Smooth muscle cell of the brain vasculature (primary cell): ENCODE measurements at regions not wholly inside any gene's neighbourhood (a gene's known extent, or its start where the extent isn't known, plus 50 kb on each side); places are given as distances from the start of the nearest gene placed in this dataset.
"Not testable (repeated sequence)": the region's sequence is repeated elsewhere in the genome, so short reads cannot be mapped to it uniquely, and the experiment has no call there.

Source experiments
- DNase-seq: peaks from one replicate; pipeline ENCODE4 v3.0.0-alpha.2; 2012; ENCODE audit warnings: low read depth, low spot score

- no peak for DNase-seq
Measured at GRCh38 chr5:127213231-127213630, 77.4 kb upstream of the MEGF10 start.

DNA sequence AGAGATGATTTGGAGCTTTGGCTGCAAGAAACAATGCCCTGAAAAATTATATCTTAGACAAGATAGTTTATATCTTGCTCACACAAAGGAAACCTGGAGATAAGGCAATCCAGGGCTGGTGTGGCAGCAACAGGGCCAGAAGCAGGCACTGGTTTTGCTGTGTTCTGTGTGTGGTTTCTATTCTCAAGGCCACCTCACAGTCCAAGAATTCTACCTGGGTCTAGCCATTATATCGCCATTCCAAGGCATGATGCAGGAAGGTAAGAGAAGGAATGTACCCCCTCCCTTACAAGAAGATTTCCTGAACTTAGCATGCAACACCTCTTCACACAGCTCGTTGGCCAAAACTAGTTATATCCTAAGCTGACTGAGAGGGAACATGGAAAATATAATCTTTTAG is 74.5 kb upstream of the MEGF10 start:
- no peak for DNase-seq

DNA sequence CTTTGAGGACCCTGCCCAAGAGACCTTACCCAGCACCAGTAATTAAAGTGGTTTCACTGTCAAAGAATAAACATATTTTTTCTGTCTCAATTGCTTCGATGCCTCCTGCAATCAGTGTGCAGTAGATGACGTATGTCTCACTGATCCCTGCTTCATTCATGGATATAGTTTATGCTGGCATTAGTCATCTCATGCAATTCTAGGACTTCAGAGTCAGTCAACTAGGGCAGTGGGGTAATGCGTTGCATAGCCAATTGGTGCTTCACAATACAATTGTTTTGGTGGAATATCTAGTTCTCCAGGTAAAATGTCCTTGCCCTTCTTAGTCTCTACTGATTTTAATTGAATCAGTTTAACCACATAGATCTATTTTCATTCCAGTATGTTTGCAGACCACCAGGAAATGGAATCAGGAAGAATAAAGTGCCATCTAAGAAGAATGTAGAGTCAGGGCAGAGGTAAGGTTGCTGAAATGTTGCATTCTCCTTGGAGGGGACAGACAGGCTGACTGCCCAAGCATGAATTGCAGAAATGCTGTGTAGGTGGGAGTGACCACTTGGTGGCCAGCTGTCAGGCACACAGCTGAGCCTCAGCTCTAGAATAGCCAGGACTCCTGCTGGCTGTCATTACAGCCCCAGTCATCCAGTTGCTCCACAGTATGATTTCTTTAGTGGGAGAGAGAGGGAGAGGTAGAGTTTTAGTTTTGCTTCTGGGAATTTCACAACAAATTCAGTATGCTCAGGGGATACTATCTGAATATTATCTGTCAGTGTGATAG is 73.5 kb upstream of the MEGF10 start:
- no peak for DNase-seq

- not testable (repeated sequence) for DNase-seq
Measured at GRCh38 chr5:127221936-127222335, 68.7 kb upstream of the MEGF10 start.

GRCh38 chr5:127222571-127223156 is 67.9 kb upstream of the MEGF10 start:
- not testable (repeated sequence) for DNase-seq

- no peak for DNase-seq
Measured at GRCh38 chr5:127223256-127223974, 67.2 kb upstream of the MEGF10 start.

DNA sequence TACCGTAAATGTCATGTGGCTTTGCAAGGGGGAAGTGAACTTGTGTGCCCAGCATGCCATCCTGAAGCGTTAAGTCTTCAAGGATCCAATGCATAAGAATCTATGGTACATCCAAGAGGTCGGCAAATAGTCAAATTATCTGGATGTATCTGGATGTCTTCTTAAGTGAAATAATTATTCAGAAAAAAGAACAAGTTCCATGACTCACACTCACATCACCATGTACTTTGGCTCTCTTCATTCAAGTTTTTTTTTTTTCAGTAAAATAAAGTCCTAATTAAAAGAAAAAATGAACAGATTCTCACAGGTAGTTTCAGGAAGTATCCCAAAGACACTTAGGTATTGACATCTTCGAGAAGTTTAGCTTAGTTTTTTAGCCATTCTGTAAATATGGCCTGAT is 62.7 kb upstream of the MEGF10 start:
- no peak for DNase-seq

DNA sequence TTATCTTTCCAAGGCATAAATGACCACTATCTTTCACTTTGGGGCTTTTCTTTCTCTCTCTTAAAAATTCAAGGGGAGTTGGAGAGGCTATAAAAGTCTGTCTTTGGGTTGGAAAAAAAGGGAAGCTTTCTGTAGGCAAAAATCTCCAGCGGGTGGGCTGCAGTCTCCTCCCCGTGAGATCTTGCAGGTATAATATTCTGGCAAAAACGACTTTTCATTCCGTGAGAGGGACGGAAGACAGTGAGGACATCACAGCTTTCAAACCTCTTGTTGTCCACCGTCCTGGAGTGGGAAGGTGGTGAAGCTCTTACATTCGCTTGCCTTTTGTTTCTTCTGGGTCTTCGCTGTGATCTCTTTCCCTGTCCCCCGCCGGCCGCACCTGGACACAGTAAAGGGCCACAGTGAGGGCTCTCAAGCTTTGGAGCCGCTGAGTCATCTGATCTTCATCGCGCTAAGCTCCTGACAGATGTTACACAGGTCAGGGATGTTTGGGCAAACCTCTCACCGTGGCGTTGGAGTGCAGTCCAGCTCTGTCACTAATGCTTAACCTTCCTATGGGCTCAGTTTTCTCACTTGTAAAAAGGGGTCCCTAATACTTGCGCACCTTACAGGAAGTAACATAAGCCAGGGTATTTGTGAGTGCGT is 61.9 kb upstream of the MEGF10 start:
- no peak for DNase-seq

- DNase-seq, result no peak
Measured at GRCh38 chr5:127229185-127229889, 61.3 kb upstream of the MEGF10 start.

DNA sequence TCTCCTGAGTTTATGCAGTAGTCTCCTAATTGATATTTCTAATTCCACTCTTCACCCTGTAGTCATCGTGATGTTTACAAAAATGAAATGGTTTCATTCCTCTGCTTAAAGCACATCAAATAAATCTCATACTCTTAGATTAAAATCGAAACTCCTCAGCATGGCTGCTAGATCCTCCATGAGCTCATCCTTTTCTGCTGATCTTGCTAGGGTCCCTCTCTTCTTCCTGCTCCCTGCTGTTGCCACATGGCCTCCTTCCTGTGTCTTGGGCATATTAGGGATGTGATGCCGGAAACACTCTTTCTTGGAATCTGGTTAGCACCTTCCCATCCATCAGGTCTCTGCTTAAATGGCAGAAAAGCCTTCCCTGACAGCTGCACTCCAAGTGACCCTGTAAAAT is 59.5 kb upstream of the MEGF10 start:
- DNase-seq, result no peak

DNA sequence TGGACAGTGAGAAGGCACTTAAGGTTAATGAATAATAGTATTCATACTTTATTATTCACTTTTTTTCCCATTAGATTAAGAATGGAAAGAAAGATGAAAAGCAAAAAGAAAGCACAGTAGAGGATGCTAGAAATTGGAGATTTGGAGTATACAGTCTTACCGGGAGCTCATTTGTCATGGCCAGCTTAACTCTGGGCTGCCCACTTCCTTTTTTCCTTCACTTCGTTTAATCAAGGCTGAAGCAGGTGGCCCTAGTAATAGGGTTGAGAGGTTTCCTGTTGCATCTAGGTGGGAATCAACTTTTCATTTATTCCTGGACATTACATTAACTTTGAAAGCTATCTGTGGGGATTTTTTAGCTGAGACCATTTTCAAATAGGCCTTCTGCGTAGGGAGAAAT is 57.0 kb upstream of the MEGF10 start:
- no peak for DNase-seq

- DNase-seq, result no peak
Measured at GRCh38 chr5:127235136-127235535, 55.5 kb upstream of the MEGF10 start.

- DNase-seq, result no peak
Measured at GRCh38 chr5:127236254-127236653, 54.3 kb upstream of the MEGF10 start.
